GM18867 (cell line): ENCODE measurements at regions not wholly inside any gene's neighbourhood (a gene's known extent, or its start where the extent isn't known, plus 50 kb on each side); places are given as distances from the start of the nearest gene placed in this dataset.
"Not testable (repeated sequence)": the region's sequence is repeated elsewhere in the genome, so short reads cannot be mapped to it uniquely, and the experiment has no call there.

ENCODE experiments used
- ATAC-seq: cut with Tn5 transposase; IDR thresholded peaks from one replicate; pipeline ENCODE4 v1.9.1; 2021; ENCODE audit warnings: mild to moderate bottlenecking, moderate library complexity; ENCODE audit not compliant: unreplicated experiment

GRCh38 chr4:77300996-77301395 lies 144.0 kb downstream of the CCNG2 start:
- not testable (repeated sequence) for ATAC-seq

GRCh38 chr4:77305766-77306165 lies 148.8 kb downstream of the CCNG2 start:
- no peak for ATAC-seq

- ATAC-seq = no peak
Observed at GRCh38 chr4:77306496-77306895, 149.5 kb downstream of the CCNG2 start.

GRCh38 chr4:77308843-77309242 lies 151.8 kb downstream of the CCNG2 start:
- ATAC-seq = no peak

GRCh38 chr4:77309496-77309895 lies 152.5 kb downstream of the CCNG2 start:
- ATAC-seq = no peak

GRCh38 chr4:77310931-77311330 lies 153.9 kb downstream of the CCNG2 start:
- no peak for ATAC-seq

- ATAC-seq = no peak
Observed at GRCh38 chr4:77314697-77315096, 157.7 kb downstream of the CCNG2 start.

GRCh38 chr4:77327151-77327550 lies 170.1 kb downstream of the CCNG2 start:
- no peak for ATAC-seq

- no peak for ATAC-seq
Observed at GRCh38 chr4:77332696-77333270, 175.8 kb downstream of the CCNG2 start.

GRCh38 chr4:77336411-77337142 lies 179.6 kb downstream of the CCNG2 start:
- no peak for ATAC-seq

GRCh38 chr4:77342170-77342810 lies 185.3 kb downstream of the CCNG2 start:
- no peak for ATAC-seq

- no peak for ATAC-seq
Observed at GRCh38 chr4:77344001-77344400, 187.0 kb downstream of the CCNG2 start.

- peak; percentile 66 for ATAC-seq
Observed at GRCh38 chr4:77344784-77345183, 187.8 kb downstream of the CCNG2 start.

GRCh38 chr4:77347351-77347966 lies 190.5 kb downstream of the CCNG2 start:
- ATAC-seq = peak; percentile 46

- no peak for ATAC-seq
Observed at GRCh38 chr4:77348815-77349214, 191.8 kb downstream of the CCNG2 start.

GRCh38 chr4:77349364-77349763 lies 192.4 kb downstream of the CCNG2 start:
- no peak for ATAC-seq

- ATAC-seq = no peak
Observed at GRCh38 chr4:77349796-77350195, 192.8 kb downstream of the CCNG2 start.

- no peak for ATAC-seq
Observed at GRCh38 chr4:77352192-77352591, 195.2 kb downstream of the CCNG2 start.

- peak; percentile 55 for ATAC-seq
Observed at GRCh38 chr4:77353724-77354315, 196.8 kb downstream of the CCNG2 start.

GRCh38 chr4:77354550-77354949 lies 197.5 kb downstream of the CCNG2 start:
- ATAC-seq = peak; percentile 44

GRCh38 chr4:77355731-77356130 lies 198.7 kb downstream of the CCNG2 start:
- no peak for ATAC-seq
